HepG2 (cell line): ENCODE measurements at regions not wholly inside any gene's neighbourhood (a gene's known extent, or its start where the extent isn't known, plus 50 kb on each side); places are given as distances from the start of the nearest gene placed in this dataset.
"Not testable (repeated sequence)": the region's sequence is repeated elsewhere in the genome, so short reads cannot be mapped to it uniquely, and the experiment has no call there.

Experiments
- EP300 ChIP-seq, 3 experiments: sonication (generic) in 1 of 3; formaldehyde crosslinking in 1 of 3; IDR thresholded peaks; 2 replicates each; pipeline versions ENCODE4 v1.5.1 to v1.6.1; 2011 to 2020; ENCODE audit warnings: low read depth in 2 of 3, low read length in 2 of 3, borderline replicate concordance in 1 of 3, improper control_type of control experiment in 1 of 3, mild to moderate bottlenecking in 1 of 3, missing genetic modification reagents in 1 of 3, moderate library complexity in 1 of 3
- PREB ChIP-seq: sonication (generic); formaldehyde crosslinking; IDR thresholded peaks from 2 replicates; pipeline ENCODE4 v1.4.0; 2020; ENCODE audit warnings: missing genetic modification reagents
- RAD21 ChIP-seq: fragments of 450-650 bp; formaldehyde crosslinking; IDR thresholded peaks from 2 replicates; pipeline ENCODE4 v1.5.0; 2020; ENCODE audit warnings: mild to moderate bottlenecking
- TBX2 ChIP-seq: sonication (generic); formaldehyde crosslinking; IDR thresholded peaks from 2 replicates; pipeline ENCODE4 v1.5.0; 2020; ENCODE audit warnings: missing genetic modification reagents, mild to moderate bottlenecking, borderline replicate concordance

GRCh38 chr21:10402461-10402860 is 118.9 kb upstream of the TPTE start:
- not testable (repeated sequence) for TF ChIP-seq RAD21 (CRISPR knock-in tag); TBX2 (CRISPR knock-in tag); EP300 (IDR thresholded peaks at IDR 0.05; ENCODE audit: low read depth in 2 of 2, low read length in 2 of 2); EP300 (CRISPR knock-in tag; IDR thresholded peaks at IDR 0.05; ENCODE audit: borderline replicate concordance); PREB (CRISPR knock-in tag)
